Stimulated activated CD8-positive, alpha-beta memory T cell treated with anti-CD3 and anti-CD28 coated beads, Interleukin-7, amount 100 ng/mL, for 1 hour (primary cell): ENCODE measurements at regions not wholly inside any gene's neighbourhood (a gene's known extent, or its start where the extent isn't known, plus 50 kb on each side); places are given as distances from the start of the nearest gene placed in this dataset.

Experiments used
- DNase-seq, 2 donors: peaks; one replicate each; pipeline ENCODE4 v3.0.0-alpha.2; 2020; ENCODE audit warnings: low read depth in 2 of 2

GRCh38 chrX:39283239-39283638, 482.0 kb downstream of the MID1IP1 start:
- no peak for DNase-seq

GRCh38 chrX:39288592-39288991, 487.3 kb downstream of the MID1IP1 start:
- no peak for DNase-seq

- DNase-seq: no peak
Observed at GRCh38 chrX:39289827-39290226, 488.6 kb downstream of the MID1IP1 start.

GRCh38 chrX:39293203-39293602, 491.9 kb downstream of the MID1IP1 start:
- DNase-seq: no peak

- no peak for DNase-seq
Observed at GRCh38 chrX:39296472-39296871, 495.2 kb downstream of the MID1IP1 start.

- no peak for DNase-seq
Observed at GRCh38 chrX:39298821-39299220, 497.6 kb downstream of the MID1IP1 start.

GRCh38 chrX:39299615-39300014, 498.4 kb downstream of the MID1IP1 start:
- DNase-seq: no peak

GRCh38 chrX:39301036-39301435, 499.8 kb downstream of the MID1IP1 start:
- DNase-seq: no peak

GRCh38 chrX:39302838-39303237, 501.6 kb downstream of the MID1IP1 start:
- DNase-seq: no peak

GRCh38 chrX:39304746-39305145, 503.5 kb downstream of the MID1IP1 start:
- no peak for DNase-seq

- DNase-seq: no peak
Observed at GRCh38 chrX:39307488-39307887, 506.2 kb downstream of the MID1IP1 start.

GRCh38 chrX:39308126-39308525, 506.9 kb downstream of the MID1IP1 start:
- no peak for DNase-seq

GRCh38 chrX:39309018-39309635, 507.9 kb downstream of the MID1IP1 start:
- DNase-seq: no peak

- DNase-seq: no peak
Observed at GRCh38 chrX:39309721-39310152, 508.5 kb downstream of the MID1IP1 start.

GRCh38 chrX:39310891-39311290, 509.6 kb downstream of the MID1IP1 start:
- no peak for DNase-seq

GRCh38 chrX:39311646-39312045, 510.4 kb downstream of the MID1IP1 start:
- DNase-seq: no peak

- DNase-seq: no peak
Observed at GRCh38 chrX:39313146-39313545, 511.9 kb downstream of the MID1IP1 start.

- no peak for DNase-seq
Observed at GRCh38 chrX:39318506-39319343, 517.5 kb downstream of the MID1IP1 start.

GRCh38 chrX:39320165-39320564, 518.9 kb downstream of the MID1IP1 start:
- no peak for DNase-seq

GRCh38 chrX:39322496-39322895, 521.2 kb downstream of the MID1IP1 start:
- DNase-seq: no peak

- no peak for DNase-seq
Observed at GRCh38 chrX:39324233-39324930, 523.1 kb downstream of the MID1IP1 start.

GRCh38 chrX:39327255-39327654, 526.0 kb downstream of the MID1IP1 start:
- no peak for DNase-seq

GRCh38 chrX:39327705-39328104, 526.4 kb downstream of the MID1IP1 start:
- no peak for DNase-seq
